Adrenal gland (tissue), 9 donors: ENCODE measurements at regions not wholly inside any gene's neighbourhood (a gene's known extent, or its start where the extent isn't known, plus 50 kb on each side); places are given as distances from the start of the nearest gene placed in this dataset.

Experiments
- DNase-seq, 7 donors: peaks; one replicate each; pipeline ENCODE4 v3.0.0-alpha.2; 2019 to 2020
- H3K27ac ChIP-seq, 5 donors: fragments of 200-600 bp; sonication (generic) in 4 of 5; 1 replicate in 3 of 5; 2 replicates in 2 of 5; pipeline versions ENCODE4 v1.5.1 to v1.8.0; 2016 to 2020; ENCODE audit warnings: mild to moderate bottlenecking in 1 of 5
- H3K27me3 ChIP-seq: fragments of 200-600 bp; 2 replicates; pipeline ENCODE4 v1.8.0; 2021
- H3K36me3 ChIP-seq, 2 donors: fragments of 200-600 bp; replicated peaks in 1 of 2; 1 replicate in 1 of 2; 2 replicates in 1 of 2; pipeline versions ENCODE4 v1.5.1 to v1.8.0; 2018 to 2022
- H3K4me1 ChIP-seq, 2 donors: fragments of 200-600 bp; replicated peaks in 1 of 2; 1 replicate in 1 of 2; 2 replicates in 1 of 2; pipeline versions ENCODE4 v1.5.1 to v1.8.0; 2018 to 2021
- H3K4me3 ChIP-seq, 4 donors: fragments of 200-600 bp; sonication (generic) in 3 of 4; one replicate each; pipeline ENCODE4 v1.5.1; 2016 to 2018
- H3K9me3 ChIP-seq, 3 donors: fragments of 200-600 bp; sonication (generic) in 1 of 3; replicated peaks in 1 of 3; 1 replicate in 2 of 3; 2 replicates in 1 of 3; pipeline versions ENCODE4 v1.5.1 to v1.8.0; 2016 to 2021
- CTCF ChIP-seq, 6 experiments: fragments of 450-650 bp in 4 of 6; fragments of 200-600 bp in 2 of 6; sonication (generic) in 1 of 6; IDR thresholded peaks; 1 replicate in 5 of 6; 2 replicates in 1 of 6; pipeline versions ENCODE4 v1.5.1 to v1.8.0; 2016 to 2021; ENCODE audit warnings: antibody characterized with exemption in 6 of 6, mild to moderate bottlenecking in 2 of 6, moderate library complexity in 1 of 6
- POLR2A ChIP-seq, 2 donors: fragments of 450-650 bp; IDR thresholded peaks; one replicate each; pipeline ENCODE4 v1.6.1; 2017; ENCODE audit warnings: antibody characterized with exemption in 2 of 2, mild to moderate bottlenecking in 2 of 2, moderate library complexity in 1 of 2
- WGBS, 4 donors: extraction: QIAGEN DNeasy Blood & Tissue Kit in 2 of 4; methylation state at CpG; one replicate each; pipeline versions ENCODE4 v1.1.5 to v1.1.7; 2013 to 2017; 5-methylcytosine and 5-hydroxymethylcytosine counted together
- intact Hi-C, 2 donors: fragments of 100-400 bp; cut with DNase I; formaldehyde crosslinking; loops; one replicate each; pipeline versions ENCODE4 v1.14.1 to v1.15.0; 2022 to 2023
- donor health status: healthy with polysubstance abuse.
- donor health status: Bipolar disorder and iron deficiency.
- donor health status: DM: yes; HTN: yes; CAD: no.
- donor health status: DM: no; HTN: no; CAD: no.
- donor health status: DM: no; HTN: no; CAD: no.

- Histone ChIP-seq H3K27me3 (no peaks in the 10 kb centered on the region), H3K4me1 (no peaks in the 10 kb centered on the region), H3K9me3 (no peaks in the 10 kb centered on the region), H3K27ac (no peak overlapping the region), H3K36me3 (no peaks in the 10 kb centered on the region), H3K4me3 (no peak overlapping the region)
- intact Hi-C loops, result no loop called here
- DNase-seq, result no peak
- WGBS, 4 donors, result 68 to 91% (median 72%) methylated on average over 1 of the region's 1 CpG
- TF ChIP-seq POLR2A (IDR thresholded peaks at IDR 0.05), result no peak
- TF ChIP-seq CTCF (IDR thresholded peaks at IDR 0.05), result no peak
Observed at GRCh38 chr7:69196593-69196992, 401.7 kb upstream of the AUTS2 start.

GRCh38 chr7:69198250-69198649 lies 400.0 kb upstream of the AUTS2 start:
- Histone ChIP-seq H3K27ac (no peak overlapping the region), H3K9me3 (no peaks in the 10 kb centered on the region), H3K36me3 (no peaks in the 10 kb centered on the region), H3K27me3 (no peaks in the 10 kb centered on the region), H3K4me3 (no peak overlapping the region), H3K4me1 (no peaks in the 10 kb centered on the region)
- WGBS, 4 donors, result 95 to 100% (median 96%) methylated on average over 1 of the region's 1 CpG
- TF ChIP-seq POLR2A (IDR thresholded peaks at IDR 0.05) (no peak), CTCF (IDR thresholded peaks at IDR 0.05) (no peak)
- intact Hi-C loops, result no loop called here
- DNase-seq, result no peak

GRCh38 chr7:69199041-69199440 lies 399.2 kb upstream of the AUTS2 start:
- peak overlapping the region in 1 of 5 donors; percentile 1 for H3K27ac ChIP-seq
- H3K36me3 ChIP-seq, result no peaks in the 10 kb centered on the region
- TF ChIP-seq POLR2A (IDR thresholded peaks at IDR 0.05), result no peak
- no peak for TF ChIP-seq CTCF (IDR thresholded peaks at IDR 0.05)
- H3K9me3 ChIP-seq, result no peaks in the 10 kb centered on the region
- no peaks in the 10 kb centered on the region for H3K27me3 ChIP-seq
- intact Hi-C loops, result no loop called here
- no peak for DNase-seq
- no peak overlapping the region for H3K4me3 ChIP-seq
- no peaks in the 10 kb centered on the region for H3K4me1 ChIP-seq
- WGBS, 4 donors, result 71 to 79% (median 77%) methylated on average over 5 of the region's 5 CpGs

GRCh38 chr7:69199661-69200060 lies 398.6 kb upstream of the AUTS2 start:
- no peak for TF ChIP-seq POLR2A (IDR thresholded peaks at IDR 0.05)
- TF ChIP-seq CTCF (IDR thresholded peaks at IDR 0.05), result no peak
- Histone ChIP-seq H3K27me3 (no peaks in the 10 kb centered on the region), H3K27ac (peak overlapping the region in 1 of 5 donors; percentile 2), H3K4me3 (no peak overlapping the region), H3K9me3 (no peaks in the 10 kb centered on the region), H3K36me3 (no peaks in the 10 kb centered on the region), H3K4me1 (no peaks in the 10 kb centered on the region)
- DNase-seq, result no peak
- intact Hi-C loops, result no loop called here
- WGBS, 4 donors, result 31 to 47% (median 40%) methylated on average over 1 of the region's 1 CpG
